GM23338 (cell line): ENCODE measurements at regions not wholly inside any gene's neighbourhood (a gene's known extent, or its start where the extent isn't known, plus 50 kb on each side); places are given as distances from the start of the nearest gene placed in this dataset.

Experiments
- CREB1 ChIP-seq: fragments of 250-450 bp; sonication (Bioruptor Pico); IDR thresholded peaks from 2 replicates; pipeline ENCODE4 v1.5.0; 2020; ENCODE audit warnings: low read depth, mild to moderate bottlenecking, moderate library complexity
- EZH2 ChIP-seq: fragments of 200-600 bp; sonication (generic); IDR thresholded peaks from one replicate; pipeline ENCODE4 v1.8.0; 2017; ENCODE audit warnings: antibody characterized with exemption, mild to moderate bottlenecking, low read depth; ENCODE audit not compliant: unreplicated experiment
- EZH2phosphoT487 ChIP-seq: fragments of 200-600 bp; sonication (generic); IDR thresholded peaks from one replicate; pipeline ENCODE4 v1.8.1; 2018; ENCODE audit warnings: antibody characterized with exemption; ENCODE audit not compliant: unreplicated experiment
- JUNB ChIP-seq: IDR thresholded peaks from one replicate; pipeline ENCODE4 v1.6.1; 2016; ENCODE audit warnings: antibody characterized with exemption; ENCODE audit not compliant: unreplicated experiment
- POLR2AphosphoS5 ChIP-seq: IDR thresholded peaks from 2 replicates; pipeline ENCODE4 v1.6.1; 2016; ENCODE audit warnings: antibody characterized with exemption, low read depth
- STAT1 ChIP-seq: IDR thresholded peaks from one replicate; pipeline ENCODE4 v1.6.1; 2016; ENCODE audit warnings: antibody characterized with exemption; ENCODE audit not compliant: unreplicated experiment
- ZNF114 ChIP-seq: fragments of 250-450 bp; sonication (Bioruptor Pico); IDR thresholded peaks from 2 replicates; pipeline ENCODE4 v1.5.0; 2020; ENCODE audit warnings: mild to moderate bottlenecking, moderate library complexity
- ZNF331 ChIP-seq: fragments of 250-450 bp; sonication (Bioruptor Pico); IDR thresholded peaks from 2 replicates; pipeline ENCODE4 v1.5.0; 2020; ENCODE audit warnings: low read depth, mild to moderate bottlenecking, moderate library complexity
- TF ChIP-seq, protein P1 (sequence below), 2 experiments: fragments of 200-600 bp in 1 of 2; sonication (generic) in 1 of 2; conservative IDR thresholded peaks; 2 replicates each; pipeline versions ENCODE4 v1.5.1 to v1.6.1; 2016 to 2017; ENCODE audit warnings: antibody characterized with exemption in 2 of 2, low read depth in 2 of 2, mild to moderate bottlenecking in 2 of 2, moderate library complexity in 1 of 2
- TF ChIP-seq, protein P2 (sequence below): fragments of 250-450 bp; sonication (Bioruptor Pico); IDR thresholded peaks from 2 replicates; pipeline ENCODE4 v1.5.0; 2020; ENCODE audit warnings: mild to moderate bottlenecking, moderate library complexity
- TF ChIP-seq, protein P3 (sequence below): IDR thresholded peaks from one replicate; pipeline ENCODE4 v1.6.1; 2018; ENCODE audit warnings: antibody characterized with exemption; ENCODE audit not compliant: unreplicated experiment
- TF ChIP-seq, protein P4 (sequence below): IDR thresholded peaks from 2 replicates; pipeline ENCODE4 v1.6.1; 2016; ENCODE audit warnings: antibody characterized with exemption

DNA sequence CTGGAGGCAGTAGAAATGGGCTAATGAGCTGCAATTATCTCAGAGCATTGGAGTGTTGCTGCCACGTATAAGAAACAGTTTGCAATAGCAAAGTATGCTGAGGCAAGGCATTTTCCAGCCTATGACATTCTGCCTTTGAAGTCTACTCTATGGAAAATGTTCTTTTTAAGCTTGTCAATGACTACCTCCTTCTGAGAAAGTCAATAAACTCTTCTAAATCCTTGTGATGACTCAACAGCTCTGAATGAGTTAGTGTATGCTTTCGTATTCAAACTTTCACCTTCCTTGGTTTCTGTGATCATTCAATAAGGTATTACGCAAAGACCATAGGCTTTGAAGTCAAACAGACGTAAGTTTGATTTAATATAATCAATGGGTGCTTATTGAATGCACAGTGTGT, 111.2 kb downstream of the CAPZA3 start:
- TF ChIP-seq EZH2phosphoT487: no peak
- TF ChIP-seq, protein P1, sequence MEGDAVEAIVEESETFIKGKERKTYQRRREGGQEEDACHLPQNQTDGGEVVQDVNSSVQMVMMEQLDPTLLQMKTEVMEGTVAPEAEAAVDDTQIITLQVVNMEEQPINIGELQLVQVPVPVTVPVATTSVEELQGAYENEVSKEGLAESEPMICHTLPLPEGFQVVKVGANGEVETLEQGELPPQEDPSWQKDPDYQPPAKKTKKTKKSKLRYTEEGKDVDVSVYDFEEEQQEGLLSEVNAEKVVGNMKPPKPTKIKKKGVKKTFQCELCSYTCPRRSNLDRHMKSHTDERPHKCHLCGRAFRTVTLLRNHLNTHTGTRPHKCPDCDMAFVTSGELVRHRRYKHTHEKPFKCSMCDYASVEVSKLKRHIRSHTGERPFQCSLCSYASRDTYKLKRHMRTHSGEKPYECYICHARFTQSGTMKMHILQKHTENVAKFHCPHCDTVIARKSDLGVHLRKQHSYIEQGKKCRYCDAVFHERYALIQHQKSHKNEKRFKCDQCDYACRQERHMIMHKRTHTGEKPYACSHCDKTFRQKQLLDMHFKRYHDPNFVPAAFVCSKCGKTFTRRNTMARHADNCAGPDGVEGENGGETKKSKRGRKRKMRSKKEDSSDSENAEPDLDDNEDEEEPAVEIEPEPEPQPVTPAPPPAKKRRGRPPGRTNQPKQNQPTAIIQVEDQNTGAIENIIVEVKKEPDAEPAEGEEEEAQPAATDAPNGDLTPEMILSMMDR (conservative IDR thresholded peaks at IDR 0.05; ENCODE audit: low read depth in 2 of 2): no peak
- TF ChIP-seq EZH2: no peak
- TF ChIP-seq CREB1 (CRISPR knock-in tag): no peak
- no peak for TF ChIP-seq POLR2AphosphoS5
- TF ChIP-seq, protein P2, sequence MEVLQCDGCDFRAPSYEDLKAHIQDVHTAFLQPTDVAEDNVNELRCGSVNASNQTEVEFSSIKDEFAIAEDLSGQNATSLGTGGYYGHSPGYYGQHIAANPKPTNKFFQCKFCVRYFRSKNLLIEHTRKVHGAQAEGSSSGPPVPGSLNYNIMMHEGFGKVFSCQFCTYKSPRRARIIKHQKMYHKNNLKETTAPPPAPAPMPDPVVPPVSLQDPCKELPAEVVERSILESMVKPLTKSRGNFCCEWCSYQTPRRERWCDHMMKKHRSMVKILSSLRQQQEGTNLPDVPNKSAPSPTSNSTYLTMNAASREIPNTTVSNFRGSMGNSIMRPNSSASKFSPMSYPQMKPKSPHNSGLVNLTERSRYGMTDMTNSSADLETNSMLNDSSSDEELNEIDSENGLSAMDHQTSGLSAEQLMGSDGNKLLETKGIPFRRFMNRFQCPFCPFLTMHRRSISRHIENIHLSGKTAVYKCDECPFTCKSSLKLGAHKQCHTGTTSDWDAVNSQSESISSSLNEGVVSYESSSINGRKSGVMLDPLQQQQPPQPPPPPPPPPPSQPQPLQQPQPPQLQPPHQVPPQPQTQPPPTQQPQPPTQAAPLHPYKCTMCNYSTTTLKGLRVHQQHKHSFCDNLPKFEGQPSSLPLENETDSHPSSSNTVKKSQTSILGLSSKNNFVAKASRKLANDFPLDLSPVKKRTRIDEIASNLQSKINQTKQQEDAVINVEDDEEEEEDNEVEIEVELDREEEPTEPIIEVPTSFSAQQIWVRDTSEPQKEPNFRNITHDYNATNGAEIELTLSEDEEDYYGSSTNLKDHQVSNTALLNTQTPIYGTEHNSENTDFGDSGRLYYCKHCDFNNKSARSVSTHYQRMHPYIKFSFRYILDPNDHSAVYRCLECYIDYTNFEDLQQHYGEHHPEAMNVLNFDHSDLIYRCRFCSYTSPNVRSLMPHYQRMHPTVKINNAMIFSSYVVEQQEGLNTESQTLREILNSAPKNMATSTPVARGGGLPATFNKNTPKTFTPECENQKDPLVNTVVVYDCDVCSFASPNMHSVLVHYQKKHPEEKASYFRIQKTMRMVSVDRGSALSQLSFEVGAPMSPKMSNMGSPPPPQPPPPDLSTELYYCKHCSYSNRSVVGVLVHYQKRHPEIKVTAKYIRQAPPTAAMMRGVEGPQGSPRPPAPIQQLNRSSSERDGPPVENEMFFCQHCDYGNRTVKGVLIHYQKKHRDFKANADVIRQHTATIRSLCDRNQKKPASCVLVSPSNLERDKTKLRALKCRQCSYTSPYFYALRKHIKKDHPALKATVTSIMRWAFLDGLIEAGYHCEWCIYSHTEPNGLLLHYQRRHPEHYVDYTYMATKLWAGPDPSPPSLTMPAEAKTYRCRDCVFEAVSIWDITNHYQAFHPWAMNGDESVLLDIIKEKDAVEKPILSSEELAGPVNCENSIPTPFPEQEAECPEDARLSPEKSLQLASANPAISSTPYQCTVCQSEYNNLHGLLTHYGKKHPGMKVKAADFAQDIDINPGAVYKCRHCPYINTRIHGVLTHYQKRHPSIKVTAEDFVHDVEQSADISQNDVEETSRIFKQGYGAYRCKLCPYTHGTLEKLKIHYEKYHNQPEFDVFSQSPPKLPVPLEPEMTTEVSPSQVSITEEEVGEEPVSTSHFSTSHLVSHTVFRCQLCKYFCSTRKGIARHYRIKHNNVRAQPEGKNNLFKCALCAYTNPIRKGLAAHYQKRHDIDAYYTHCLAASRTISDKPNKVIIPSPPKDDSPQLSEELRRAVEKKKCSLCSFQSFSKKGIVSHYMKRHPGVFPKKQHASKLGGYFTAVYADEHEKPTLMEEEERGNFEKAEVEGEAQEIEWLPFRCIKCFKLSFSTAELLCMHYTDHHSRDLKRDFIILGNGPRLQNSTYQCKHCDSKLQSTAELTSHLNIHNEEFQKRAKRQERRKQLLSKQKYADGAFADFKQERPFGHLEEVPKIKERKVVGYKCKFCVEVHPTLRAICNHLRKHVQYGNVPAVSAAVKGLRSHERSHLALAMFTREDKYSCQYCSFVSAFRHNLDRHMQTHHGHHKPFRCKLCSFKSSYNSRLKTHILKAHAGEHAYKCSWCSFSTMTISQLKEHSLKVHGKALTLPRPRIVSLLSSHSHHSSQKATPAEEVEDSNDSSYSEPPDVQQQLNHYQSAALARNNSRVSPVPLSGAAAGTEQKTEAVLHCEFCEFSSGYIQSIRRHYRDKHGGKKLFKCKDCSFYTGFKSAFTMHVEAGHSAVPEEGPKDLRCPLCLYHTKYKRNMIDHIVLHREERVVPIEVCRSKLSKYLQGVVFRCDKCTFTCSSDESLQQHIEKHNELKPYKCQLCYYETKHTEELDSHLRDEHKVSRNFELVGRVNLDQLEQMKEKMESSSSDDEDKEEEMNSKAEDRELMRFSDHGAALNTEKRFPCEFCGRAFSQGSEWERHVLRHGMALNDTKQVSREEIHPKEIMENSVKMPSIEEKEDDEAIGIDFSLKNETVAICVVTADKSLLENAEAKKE (CRISPR knock-in tag): no peak
- TF ChIP-seq, protein P3, sequence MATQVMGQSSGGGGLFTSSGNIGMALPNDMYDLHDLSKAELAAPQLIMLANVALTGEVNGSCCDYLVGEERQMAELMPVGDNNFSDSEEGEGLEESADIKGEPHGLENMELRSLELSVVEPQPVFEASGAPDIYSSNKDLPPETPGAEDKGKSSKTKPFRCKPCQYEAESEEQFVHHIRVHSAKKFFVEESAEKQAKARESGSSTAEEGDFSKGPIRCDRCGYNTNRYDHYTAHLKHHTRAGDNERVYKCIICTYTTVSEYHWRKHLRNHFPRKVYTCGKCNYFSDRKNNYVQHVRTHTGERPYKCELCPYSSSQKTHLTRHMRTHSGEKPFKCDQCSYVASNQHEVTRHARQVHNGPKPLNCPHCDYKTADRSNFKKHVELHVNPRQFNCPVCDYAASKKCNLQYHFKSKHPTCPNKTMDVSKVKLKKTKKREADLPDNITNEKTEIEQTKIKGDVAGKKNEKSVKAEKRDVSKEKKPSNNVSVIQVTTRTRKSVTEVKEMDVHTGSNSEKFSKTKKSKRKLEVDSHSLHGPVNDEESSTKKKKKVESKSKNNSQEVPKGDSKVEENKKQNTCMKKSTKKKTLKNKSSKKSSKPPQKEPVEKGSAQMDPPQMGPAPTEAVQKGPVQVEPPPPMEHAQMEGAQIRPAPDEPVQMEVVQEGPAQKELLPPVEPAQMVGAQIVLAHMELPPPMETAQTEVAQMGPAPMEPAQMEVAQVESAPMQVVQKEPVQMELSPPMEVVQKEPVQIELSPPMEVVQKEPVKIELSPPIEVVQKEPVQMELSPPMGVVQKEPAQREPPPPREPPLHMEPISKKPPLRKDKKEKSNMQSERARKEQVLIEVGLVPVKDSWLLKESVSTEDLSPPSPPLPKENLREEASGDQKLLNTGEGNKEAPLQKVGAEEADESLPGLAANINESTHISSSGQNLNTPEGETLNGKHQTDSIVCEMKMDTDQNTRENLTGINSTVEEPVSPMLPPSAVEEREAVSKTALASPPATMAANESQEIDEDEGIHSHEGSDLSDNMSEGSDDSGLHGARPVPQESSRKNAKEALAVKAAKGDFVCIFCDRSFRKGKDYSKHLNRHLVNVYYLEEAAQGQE: no peak
- no peak for TF ChIP-seq JUNB
- TF ChIP-seq, protein P4, sequence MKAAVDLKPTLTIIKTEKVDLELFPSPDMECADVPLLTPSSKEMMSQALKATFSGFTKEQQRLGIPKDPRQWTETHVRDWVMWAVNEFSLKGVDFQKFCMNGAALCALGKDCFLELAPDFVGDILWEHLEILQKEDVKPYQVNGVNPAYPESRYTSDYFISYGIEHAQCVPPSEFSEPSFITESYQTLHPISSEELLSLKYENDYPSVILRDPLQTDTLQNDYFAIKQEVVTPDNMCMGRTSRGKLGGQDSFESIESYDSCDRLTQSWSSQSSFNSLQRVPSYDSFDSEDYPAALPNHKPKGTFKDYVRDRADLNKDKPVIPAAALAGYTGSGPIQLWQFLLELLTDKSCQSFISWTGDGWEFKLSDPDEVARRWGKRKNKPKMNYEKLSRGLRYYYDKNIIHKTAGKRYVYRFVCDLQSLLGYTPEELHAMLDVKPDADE: no peak
- TF ChIP-seq STAT1: no peak
- no peak for TF ChIP-seq ZNF331 (CRISPR knock-in tag)
- TF ChIP-seq ZNF114: no peak
